OCI-LY7 (cell line): ENCODE measurements at regions not wholly inside any gene's neighbourhood (a gene's known extent, or its start where the extent isn't known, plus 50 kb on each side); places are given as distances from the start of the nearest gene placed in this dataset.
"Not testable (repeated sequence)": the region's sequence is repeated elsewhere in the genome, so short reads cannot be mapped to it uniquely, and the experiment has no call there.

Experiments used
- BruUV-seq: library from RNA; stranded (reverse); fragments of 400-500 nt; replicated peaks from 2 replicates; lab custom pipeline; 2021; lab: Mats Ljungman, UMichigan
- CTCF ChIA-PET: fragments of 300-600 bp; sonication (Branson Sonifier 250); formaldehyde crosslinking; loops from one replicate; lab custom pipeline; 2022; ENCODE audit warnings: antibody characterized with exemption; ENCODE audit not compliant: unreplicated experiment; lab: Charles Lee
- POLR2A ChIA-PET: fragments of 300-600 bp; sonication (Branson Sonifier 250); formaldehyde crosslinking; loops from one replicate; lab custom pipeline; 2022; ENCODE audit warnings: antibody characterized with exemption; lab: Charles Lee
- DNase-seq: peaks from one replicate; pipeline ENCODE4 v3.0.0-alpha.2; 2015; ENCODE audit warnings: low spot score
- H2AFZ ChIP-seq: fragments of 200-600 bp; sonication (generic), shearing (Covaris generic); 2 replicates; pipeline ENCODE4 v1.6.1; 2014; ENCODE audit warnings: mild to moderate bottlenecking, antibody characterized with exemption, low read length, moderate library complexity
- H3K27ac ChIP-seq: fragments of 200-600 bp; sonication (generic); 2 replicates; pipeline ENCODE4 v1.5.1; 2014; ENCODE audit warnings: mixed run types, low read depth, mild to moderate bottlenecking, moderate library complexity, low read length, inconsistent platforms; ENCODE audit not compliant: poor library complexity, severe bottlenecking
- H3K36me3 ChIP-seq: fragments of 200-600 bp; sonication (generic); 2 replicates; pipeline ENCODE4 v1.6.1; 2014; ENCODE audit warnings: mild to moderate bottlenecking, antibody characterized with exemption, low read length, moderate library complexity, mixed read lengths; ENCODE audit not compliant: insufficient read depth
- H3K4me1 ChIP-seq: fragments of 200-600 bp; sonication (generic); 2 replicates; pipeline ENCODE4 v1.5.1; 2014; ENCODE audit warnings: mild to moderate bottlenecking, low read length; ENCODE audit not compliant: insufficient read depth, poor library complexity, severe bottlenecking
- H3K4me2 ChIP-seq: fragments of 200-600 bp; sonication (generic); 2 replicates; pipeline ENCODE4 v1.6.1; 2014; ENCODE audit warnings: mild to moderate bottlenecking, low read length
- H3K4me3 ChIP-seq: fragments of 200-600 bp; sonication (generic); 2 replicates; pipeline ENCODE4 v1.5.1; 2014; ENCODE audit warnings: mild to moderate bottlenecking, low read depth, low read length; ENCODE audit not compliant: poor library complexity, severe bottlenecking
- H3K79me2 ChIP-seq: fragments of 200-600 bp; sonication (generic); 2 replicates; pipeline ENCODE4 v1.6.1; 2016; ENCODE audit warnings: low read depth, mild to moderate bottlenecking, low read length, moderate library complexity, mixed read lengths; ENCODE audit not compliant: insufficient read depth
- H3K9me2 ChIP-seq: fragments of 200-600 bp; sonication (generic); 2 replicates; pipeline ENCODE4 v1.6.1; 2016; ENCODE audit warnings: mild to moderate bottlenecking, low read length, mixed read lengths; ENCODE audit not compliant: insufficient read depth
- H3K9me3 ChIP-seq: fragments of 200-600 bp; sonication (generic); 2 replicates; pipeline ENCODE4 v1.6.1; 2014; ENCODE audit warnings: mild to moderate bottlenecking, mixed run types, low read length, mixed read lengths
- H4K20me1 ChIP-seq: fragments of 200-600 bp; sonication (generic); 2 replicates; pipeline ENCODE4 v1.6.1; 2014; ENCODE audit warnings: mild to moderate bottlenecking, antibody characterized with exemption, low read length, moderate library complexity, mixed read lengths; ENCODE audit not compliant: insufficient read depth
- EZH2phosphoT487 ChIP-seq: fragments of 200-600 bp; sonication (generic); IDR thresholded peaks from 2 replicates; pipeline ENCODE4 v1.6.1; 2018; ENCODE audit warnings: low read depth, borderline replicate concordance, mild to moderate bottlenecking, mixed run types, antibody characterized with exemption, low read length, moderate library complexity, mixed read lengths
- intact Hi-C: fragments of 100-400 bp; cut with micrococcal nuclease; formaldehyde crosslinking; loops from one replicate; pipeline ENCODE4 v1.10.0; 2022; ENCODE audit not compliant: unreplicated experiment
- TF ChIP-seq, protein P1 (sequence below): fragments of 200-600 bp; sonication (generic); conservative IDR thresholded peaks from 2 replicates; pipeline ENCODE4 v1.5.1; 2014; ENCODE audit warnings: mild to moderate bottlenecking, antibody characterized with exemption, low read length, moderate library complexity, mixed read lengths

DNA sequence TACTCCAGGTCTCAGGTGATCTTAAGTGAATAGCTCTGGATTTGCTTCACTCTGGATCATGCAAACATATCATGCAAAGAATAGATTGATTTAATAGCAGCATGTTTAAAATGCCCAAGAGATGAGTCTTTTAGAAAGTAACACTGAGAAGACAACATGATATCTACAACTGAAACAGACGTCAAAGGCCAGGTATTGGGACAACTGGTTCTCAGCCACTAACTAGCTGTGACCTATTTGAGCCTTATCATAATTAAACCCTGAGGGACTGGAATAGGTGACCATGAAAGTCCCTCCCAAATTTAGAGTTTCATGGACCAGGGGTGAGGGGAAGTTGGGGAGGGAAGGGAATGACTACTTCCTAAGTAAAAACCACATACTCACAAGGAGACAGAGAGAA lies 95.7 kb downstream of the NIBAN1 start:
- Histone ChIP-seq H3K9me3 (no peaks in the 10 kb centered on the region), H2AFZ (no peak overlapping the region), H3K4me1 (no peaks in the 10 kb centered on the region), H3K4me2 (no peak overlapping the region), H3K79me2 (no peaks in the 10 kb centered on the region), H4K20me1 (no peaks in the 10 kb centered on the region), H3K9me2 (no peaks in the 10 kb centered on the region; the same call in 1 of the 2 replicates), H3K27ac (no peak overlapping the region), H3K4me3 (no peak overlapping the region), H3K36me3 (no peaks in the 10 kb centered on the region)
- BruUV-seq, result no TSS peak
- DNase-seq, result no peak
- TF ChIP-seq, protein P1, sequence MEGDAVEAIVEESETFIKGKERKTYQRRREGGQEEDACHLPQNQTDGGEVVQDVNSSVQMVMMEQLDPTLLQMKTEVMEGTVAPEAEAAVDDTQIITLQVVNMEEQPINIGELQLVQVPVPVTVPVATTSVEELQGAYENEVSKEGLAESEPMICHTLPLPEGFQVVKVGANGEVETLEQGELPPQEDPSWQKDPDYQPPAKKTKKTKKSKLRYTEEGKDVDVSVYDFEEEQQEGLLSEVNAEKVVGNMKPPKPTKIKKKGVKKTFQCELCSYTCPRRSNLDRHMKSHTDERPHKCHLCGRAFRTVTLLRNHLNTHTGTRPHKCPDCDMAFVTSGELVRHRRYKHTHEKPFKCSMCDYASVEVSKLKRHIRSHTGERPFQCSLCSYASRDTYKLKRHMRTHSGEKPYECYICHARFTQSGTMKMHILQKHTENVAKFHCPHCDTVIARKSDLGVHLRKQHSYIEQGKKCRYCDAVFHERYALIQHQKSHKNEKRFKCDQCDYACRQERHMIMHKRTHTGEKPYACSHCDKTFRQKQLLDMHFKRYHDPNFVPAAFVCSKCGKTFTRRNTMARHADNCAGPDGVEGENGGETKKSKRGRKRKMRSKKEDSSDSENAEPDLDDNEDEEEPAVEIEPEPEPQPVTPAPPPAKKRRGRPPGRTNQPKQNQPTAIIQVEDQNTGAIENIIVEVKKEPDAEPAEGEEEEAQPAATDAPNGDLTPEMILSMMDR, result no peak
- no peak for TF ChIP-seq EZH2phosphoT487
- intact Hi-C loops, result no loop called here
- POLR2A ChIA-PET, result interaction anchor here (0.9 kb wide), 1 partner anchor 13 kb away, joined by 4 read pairs; no protein-coding TSS in a partner anchor
- CTCF ChIA-PET, result no interaction called here

DNA sequence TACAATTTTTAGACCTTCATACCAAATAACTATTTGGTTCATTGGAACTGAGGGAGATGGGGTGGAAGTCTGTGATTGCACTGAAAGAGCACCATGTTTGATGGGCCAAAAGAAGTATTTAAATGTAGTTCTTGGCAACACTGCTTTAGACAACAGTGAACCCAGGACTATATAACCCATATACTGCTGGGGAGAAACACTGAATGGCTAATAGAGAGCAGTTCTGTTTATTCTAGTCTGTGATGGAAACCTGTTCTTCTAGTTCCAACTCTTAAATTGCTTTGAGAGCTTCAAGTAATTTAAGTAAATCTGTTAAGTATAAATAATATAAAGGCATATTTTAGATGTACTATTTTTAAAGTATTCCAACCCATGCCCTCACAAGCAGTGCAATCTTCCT lies 96.3 kb downstream of the NIBAN1 start:
- DNase-seq, result no peak
- no peaks in the 10 kb centered on the region for H4K20me1 ChIP-seq
- no peak overlapping the region for H3K27ac ChIP-seq
- no peaks in the 10 kb centered on the region; the same call in 1 of the 2 replicates for H3K9me2 ChIP-seq
- H3K4me3 ChIP-seq, result no peak overlapping the region
- no TSS peak for BruUV-seq
- intact Hi-C loops, result no loop called here
- no peaks in the 10 kb centered on the region for H3K36me3 ChIP-seq
- ChIA-PET CTCF (no interaction called here), POLR2A (interaction anchor here (0.7 to 0.9 kb wide), 2 partner anchors 14 to 35 kb away, joined by 3 to 4 read pairs; no protein-coding TSS in a partner anchor)
- H2AFZ ChIP-seq, result no peak overlapping the region
- no peaks in the 10 kb centered on the region for H3K4me1 ChIP-seq
- no peaks in the 10 kb centered on the region for H3K79me2 ChIP-seq
- no peaks in the 10 kb centered on the region for H3K9me3 ChIP-seq
- H3K4me2 ChIP-seq, result no peak overlapping the region
- TF ChIP-seq, protein P1, result no peak
- no peak for TF ChIP-seq EZH2phosphoT487

DNA sequence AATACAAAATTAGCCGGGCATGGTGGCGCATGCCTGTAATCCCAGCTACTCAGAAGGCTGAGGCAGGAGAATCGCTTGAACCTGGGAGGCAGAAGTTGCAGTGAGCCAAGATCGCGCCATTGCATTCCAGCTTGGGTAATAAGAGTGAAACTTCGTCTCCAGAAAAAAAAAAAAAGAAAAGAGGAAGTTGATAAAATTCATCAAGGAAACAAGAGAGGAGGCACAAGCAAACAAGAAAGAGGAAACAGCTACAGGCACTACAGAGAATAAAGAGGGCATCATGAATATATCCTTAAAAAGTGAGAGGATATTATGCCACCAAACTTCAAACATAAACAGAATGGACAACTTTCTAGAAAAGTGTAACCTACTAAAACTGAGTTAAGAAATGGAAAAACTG lies 98.3 kb downstream of the NIBAN1 start:
- H2AFZ ChIP-seq, H3K9me3 ChIP-seq, H3K36me3 ChIP-seq, intact Hi-C loops, H3K9me2 ChIP-seq, H3K4me2 ChIP-seq, DNase-seq, CTCF ChIA-PET, H3K4me3 ChIP-seq, H3K79me2 ChIP-seq, BruUV-seq, H3K4me1 ChIP-seq, H4K20me1 ChIP-seq, H3K27ac ChIP-seq: not testable (repeated sequence)
- POLR2A ChIA-PET, result interaction anchor here (0.7 kb wide), 1 partner anchor 67 kb away, joined by 4 read pairs; no protein-coding TSS in a partner anchor
